Sigmoid colon (tissue), 4 donors: ENCODE measurements at regions not wholly inside any gene's neighbourhood (a gene's known extent, or its start where the extent isn't known, plus 50 kb on each side); places are given as distances from the start of the nearest gene placed in this dataset.

ENCODE experiments used
- EP300 ChIP-seq, 4 donors: sonication (generic); formaldehyde crosslinking; IDR thresholded peaks; one replicate each; pipeline ENCODE4 v1.6.1; 2017; ENCODE audit warnings: antibody characterized with exemption in 4 of 4
- TF ChIP-seq, protein P1 (sequence below), 4 experiments: fragments of 450-650 bp in 3 of 4; fragments of 200-600 bp in 1 of 4; IDR thresholded peaks; one replicate each; pipeline ENCODE4 v1.5.1; 2016 to 2019; ENCODE audit warnings: antibody characterized with exemption in 4 of 4, mild to moderate bottlenecking in 3 of 4, moderate library complexity in 2 of 4

DNA sequence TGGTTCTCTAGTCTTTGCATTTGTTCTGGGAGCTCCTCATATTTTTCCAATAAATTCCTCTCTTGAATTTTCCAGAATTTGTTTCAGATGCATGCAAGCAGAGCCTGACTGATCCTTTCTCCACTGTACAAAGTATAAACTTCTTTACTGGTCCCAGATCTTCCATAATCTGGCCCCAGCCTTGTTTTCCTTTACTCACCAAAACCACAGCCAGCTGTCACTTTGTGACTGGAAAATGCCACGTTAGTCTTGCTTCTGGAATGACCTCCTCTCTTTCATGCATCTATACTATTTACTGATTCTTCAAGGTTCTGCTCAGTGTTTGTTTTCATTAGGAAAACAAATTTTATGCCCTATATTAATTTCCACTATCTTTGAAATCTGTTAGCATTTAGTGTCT, 60.4 kb upstream of the SPPL2A start:
- TF ChIP-seq, protein P1, sequence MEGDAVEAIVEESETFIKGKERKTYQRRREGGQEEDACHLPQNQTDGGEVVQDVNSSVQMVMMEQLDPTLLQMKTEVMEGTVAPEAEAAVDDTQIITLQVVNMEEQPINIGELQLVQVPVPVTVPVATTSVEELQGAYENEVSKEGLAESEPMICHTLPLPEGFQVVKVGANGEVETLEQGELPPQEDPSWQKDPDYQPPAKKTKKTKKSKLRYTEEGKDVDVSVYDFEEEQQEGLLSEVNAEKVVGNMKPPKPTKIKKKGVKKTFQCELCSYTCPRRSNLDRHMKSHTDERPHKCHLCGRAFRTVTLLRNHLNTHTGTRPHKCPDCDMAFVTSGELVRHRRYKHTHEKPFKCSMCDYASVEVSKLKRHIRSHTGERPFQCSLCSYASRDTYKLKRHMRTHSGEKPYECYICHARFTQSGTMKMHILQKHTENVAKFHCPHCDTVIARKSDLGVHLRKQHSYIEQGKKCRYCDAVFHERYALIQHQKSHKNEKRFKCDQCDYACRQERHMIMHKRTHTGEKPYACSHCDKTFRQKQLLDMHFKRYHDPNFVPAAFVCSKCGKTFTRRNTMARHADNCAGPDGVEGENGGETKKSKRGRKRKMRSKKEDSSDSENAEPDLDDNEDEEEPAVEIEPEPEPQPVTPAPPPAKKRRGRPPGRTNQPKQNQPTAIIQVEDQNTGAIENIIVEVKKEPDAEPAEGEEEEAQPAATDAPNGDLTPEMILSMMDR (IDR thresholded peaks at IDR 0.05) = no peak
- TF ChIP-seq EP300 (IDR thresholded peaks at IDR 0.05) = no peak
